Liver (tissue), 8 donors: ENCODE measurements at regions not wholly inside any gene's neighbourhood (a gene's known extent, or its start where the extent isn't known, plus 50 kb on each side); places are given as distances from the start of the nearest gene placed in this dataset.

Experiments
- DNase-seq: peaks from one replicate; pipeline ENCODE4 v3.0.0-alpha.2; 2017; ENCODE audit warnings: low spot score
- H3K27ac ChIP-seq, 2 donors: one replicate each; pipeline ENCODE4 v1.7.0; 2013; ENCODE audit warnings: inconsistent platforms in 2 of 2, low read length in 2 of 2, control low read depth in 1 of 2, low read depth in 1 of 2, mild to moderate bottlenecking in 1 of 2
- H3K27me3 ChIP-seq, 4 donors: one replicate each; pipeline versions ENCODE4 v1.6.1 to v1.7.0; 2013; ENCODE audit warnings: low read length in 3 of 4, inconsistent platforms in 1 of 4, mild to moderate bottlenecking in 1 of 4, moderate library complexity in 1 of 4; ENCODE audit not compliant: control insufficient read depth in 4 of 4, insufficient read depth in 4 of 4
- H3K36me3 ChIP-seq, 4 donors: one replicate each; pipeline versions ENCODE4 v1.6.1 to v1.7.0; 2013; ENCODE audit warnings: low read length in 3 of 4, mild to moderate bottlenecking in 3 of 4, low read depth in 1 of 4, moderate library complexity in 1 of 4; ENCODE audit not compliant: control insufficient read depth in 4 of 4, insufficient read depth in 3 of 4
- H3K4me1 ChIP-seq, 4 donors: one replicate each; pipeline versions ENCODE4 v1.6.1 to v1.7.0; 2013; ENCODE audit warnings: low read length in 3 of 4, mild to moderate bottlenecking in 3 of 4, moderate library complexity in 1 of 4; ENCODE audit not compliant: control insufficient read depth in 4 of 4, insufficient read depth in 4 of 4
- H3K4me3 ChIP-seq, 3 donors: one replicate each; pipeline versions ENCODE4 v1.6.1 to v1.7.0; 2013; ENCODE audit warnings: low read length in 3 of 3, control low read depth in 1 of 3, low read depth in 1 of 3, mild to moderate bottlenecking in 1 of 3
- H3K9ac ChIP-seq, 2 donors: one replicate each; pipeline ENCODE4 v1.7.0; 2013; ENCODE audit warnings: low read length in 2 of 2, mild to moderate bottlenecking in 2 of 2, moderate library complexity in 2 of 2, control low read depth in 1 of 2, low read depth in 1 of 2
- H3K9me3 ChIP-seq, 4 donors: one replicate each; pipeline versions ENCODE4 v1.6.1 to v1.7.0; 2013; ENCODE audit warnings: low read length in 3 of 4; ENCODE audit not compliant: control insufficient read depth in 4 of 4
- EGR1 ChIP-seq, 2 donors: IDR thresholded peaks; 2 replicates each; pipeline ENCODE4 v1.6.1; 2016 to 2018; ENCODE audit warnings: antibody characterized with exemption in 2 of 2, low read depth in 2 of 2
- FOXA1 ChIP-seq: IDR thresholded peaks from 2 replicates; pipeline ENCODE4 v1.6.1; 2016; ENCODE audit warnings: antibody characterized with exemption
- FOXA2 ChIP-seq: IDR thresholded peaks from 2 replicates; pipeline ENCODE4 v1.6.1; 2016; ENCODE audit warnings: antibody characterized with exemption
- GABPA ChIP-seq, 2 donors: IDR thresholded peaks in 1 of 2; conservative IDR thresholded peaks in 1 of 2; 2 replicates each; pipeline ENCODE4 v1.6.1; 2016; ENCODE audit warnings: antibody characterized with exemption in 2 of 2, mild to moderate bottlenecking in 1 of 2, moderate library complexity in 1 of 2
- HNF4A ChIP-seq, 2 donors: conservative IDR thresholded peaks; 2 replicates each; pipeline ENCODE4 v1.6.1; 2016; ENCODE audit warnings: antibody characterized with exemption in 2 of 2, mild to moderate bottlenecking in 2 of 2
- HNF4G ChIP-seq: IDR thresholded peaks from 2 replicates; pipeline ENCODE4 v1.6.1; 2016; ENCODE audit warnings: antibody characterized with exemption
- JUND ChIP-seq, 2 donors: IDR thresholded peaks; 2 replicates each; pipeline ENCODE4 v1.6.1; 2016; ENCODE audit warnings: antibody characterized with exemption in 2 of 2
- MAX ChIP-seq: IDR thresholded peaks from 2 replicates; pipeline ENCODE4 v1.6.1; 2016; ENCODE audit warnings: antibody characterized with exemption
- NR2F2 ChIP-seq: IDR thresholded peaks from 2 replicates; pipeline ENCODE4 v1.6.1; 2016; ENCODE audit warnings: antibody characterized with exemption
- RAD21 ChIP-seq, 2 donors: IDR thresholded peaks; 2 replicates each; pipeline ENCODE4 v1.6.1; 2016; ENCODE audit warnings: antibody characterized with exemption in 2 of 2, mild to moderate bottlenecking in 2 of 2
- REST ChIP-seq: IDR thresholded peaks from 2 replicates; pipeline ENCODE4 v1.6.1; 2016; ENCODE audit warnings: antibody characterized with exemption, mild to moderate bottlenecking
- RXRA ChIP-seq, 2 donors: IDR thresholded peaks; 2 replicates each; pipeline ENCODE4 v1.6.1; 2017 to 2018; ENCODE audit warnings: antibody characterized with exemption in 2 of 2, mild to moderate bottlenecking in 1 of 2
- SP1 ChIP-seq: IDR thresholded peaks from 2 replicates; pipeline ENCODE4 v1.6.1; 2018; ENCODE audit warnings: antibody characterized with exemption, mild to moderate bottlenecking
- TAF1 ChIP-seq: conservative IDR thresholded peaks from 2 replicates; pipeline ENCODE4 v1.6.1; 2016; ENCODE audit warnings: antibody characterized with exemption, mild to moderate bottlenecking
- WGBS: extraction: QIAGEN DNeasy Blood & Tissue Kit; methylation state at CpG from one replicate; pipeline ENCODE4 v1.1.7; 2013; 5-methylcytosine and 5-hydroxymethylcytosine counted together
- TF ChIP-seq, protein P1 (sequence below): fragments of 150-350 bp; IDR thresholded peaks from 2 replicates; pipeline ENCODE4 v1.5.1; 2017; ENCODE audit warnings: improper control_type of control experiment, low read depth, low read length; ENCODE audit not compliant: missing input control
- TF ChIP-seq, protein P2 (sequence below): IDR thresholded peaks from 2 replicates; pipeline ENCODE4 v1.6.1; 2016; ENCODE audit warnings: antibody characterized with exemption
- TF ChIP-seq, protein P3 (sequence below): IDR thresholded peaks from 2 replicates; pipeline ENCODE4 v1.6.1; 2016; ENCODE audit warnings: antibody characterized with exemption
- donor health status: healthy.
- donor health status: healthy.
- donor health status: healthy.
- donor health status: healthy.
- donor health status: healthy.

DNA sequence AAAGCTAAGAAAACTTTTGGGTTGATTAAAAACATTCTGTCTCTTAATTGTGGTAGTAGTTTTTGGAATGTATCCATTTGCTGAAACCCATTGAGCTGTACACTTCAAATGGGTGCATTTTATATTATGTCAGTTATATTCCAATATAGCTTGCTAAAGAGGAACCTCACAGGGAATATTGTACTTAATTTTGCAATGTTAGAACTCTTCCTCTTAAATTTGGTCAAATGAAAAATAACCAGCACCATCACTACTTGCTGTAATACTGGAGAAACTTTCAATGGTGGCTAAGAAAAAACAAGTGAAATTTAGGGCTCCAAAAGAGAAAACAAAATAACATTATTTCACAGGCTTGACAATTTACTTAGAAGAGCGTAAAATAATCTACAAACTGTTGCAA lies 651.5 kb downstream of the MAFB start:
- Histone ChIP-seq H3K9ac (no peak overlapping the region), H3K4me3 (no peak overlapping the region), H3K27me3 (no peaks in the 10 kb centered on the region), H3K27ac (no peak overlapping the region), H3K4me1 (no peaks in the 10 kb centered on the region), H3K9me3 (no peaks in the 10 kb centered on the region), H3K36me3 (peaks cover 0 to 2% (median 0%) of the 10 kb centered on the region in 4 donors)
- 86% methylated on average over 1 of the region's 1 CpG for WGBS
- no peak for DNase-seq
- no peak for TF ChIP-seq FOXA2
- no peak for TF ChIP-seq REST
- TF ChIP-seq NR2F2, result no peak
- TF ChIP-seq, protein P1, sequence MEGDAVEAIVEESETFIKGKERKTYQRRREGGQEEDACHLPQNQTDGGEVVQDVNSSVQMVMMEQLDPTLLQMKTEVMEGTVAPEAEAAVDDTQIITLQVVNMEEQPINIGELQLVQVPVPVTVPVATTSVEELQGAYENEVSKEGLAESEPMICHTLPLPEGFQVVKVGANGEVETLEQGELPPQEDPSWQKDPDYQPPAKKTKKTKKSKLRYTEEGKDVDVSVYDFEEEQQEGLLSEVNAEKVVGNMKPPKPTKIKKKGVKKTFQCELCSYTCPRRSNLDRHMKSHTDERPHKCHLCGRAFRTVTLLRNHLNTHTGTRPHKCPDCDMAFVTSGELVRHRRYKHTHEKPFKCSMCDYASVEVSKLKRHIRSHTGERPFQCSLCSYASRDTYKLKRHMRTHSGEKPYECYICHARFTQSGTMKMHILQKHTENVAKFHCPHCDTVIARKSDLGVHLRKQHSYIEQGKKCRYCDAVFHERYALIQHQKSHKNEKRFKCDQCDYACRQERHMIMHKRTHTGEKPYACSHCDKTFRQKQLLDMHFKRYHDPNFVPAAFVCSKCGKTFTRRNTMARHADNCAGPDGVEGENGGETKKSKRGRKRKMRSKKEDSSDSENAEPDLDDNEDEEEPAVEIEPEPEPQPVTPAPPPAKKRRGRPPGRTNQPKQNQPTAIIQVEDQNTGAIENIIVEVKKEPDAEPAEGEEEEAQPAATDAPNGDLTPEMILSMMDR, result no peak
- TF ChIP-seq, protein P2, sequence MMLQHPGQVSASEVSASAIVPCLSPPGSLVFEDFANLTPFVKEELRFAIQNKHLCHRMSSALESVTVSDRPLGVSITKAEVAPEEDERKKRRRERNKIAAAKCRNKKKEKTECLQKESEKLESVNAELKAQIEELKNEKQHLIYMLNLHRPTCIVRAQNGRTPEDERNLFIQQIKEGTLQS, result no peak
- TF ChIP-seq TAF1, result no peak
- TF ChIP-seq FOXA1, result no peak
- TF ChIP-seq EGR1 (IDR thresholded peaks at IDR 0.05; ENCODE audit: low read depth in 2 of 2), result no peak
- TF ChIP-seq HNF4G, result no peak
- TF ChIP-seq RAD21 (IDR thresholded peaks at IDR 0.05), result no peak
- TF ChIP-seq HNF4A (conservative IDR thresholded peaks at IDR 0.05), result no peak
- no peak for TF ChIP-seq JUND (IDR thresholded peaks at IDR 0.05)
- TF ChIP-seq RXRA (IDR thresholded peaks at IDR 0.05), result no peak

GRCh38 chr20:40029589-40029988 lies 659.4 kb downstream of the MAFB start:
- no peak overlapping the region for H3K4me3 ChIP-seq
- TF ChIP-seq HNF4A (conservative IDR thresholded peaks at IDR 0.05) (no peak), SP1 (no peak), NR2F2 (no peak), JUND (IDR thresholded peaks at IDR 0.05) (no peak), MAX (no peak), RAD21 (IDR thresholded peaks at IDR 0.05) (no peak), FOXA2 (no peak), HNF4G (no peak), GABPA (IDR thresholded peaks at IDR 0.05 in 1 of 2, conservative IDR thresholded peaks at IDR 0.05 in 1 of 2) (no peak), TAF1 (no peak), EGR1 (IDR thresholded peaks at IDR 0.05; ENCODE audit: low read depth in 2 of 2) (no peak), REST (no peak), FOXA1 (no peak)
- TF ChIP-seq, protein P3, sequence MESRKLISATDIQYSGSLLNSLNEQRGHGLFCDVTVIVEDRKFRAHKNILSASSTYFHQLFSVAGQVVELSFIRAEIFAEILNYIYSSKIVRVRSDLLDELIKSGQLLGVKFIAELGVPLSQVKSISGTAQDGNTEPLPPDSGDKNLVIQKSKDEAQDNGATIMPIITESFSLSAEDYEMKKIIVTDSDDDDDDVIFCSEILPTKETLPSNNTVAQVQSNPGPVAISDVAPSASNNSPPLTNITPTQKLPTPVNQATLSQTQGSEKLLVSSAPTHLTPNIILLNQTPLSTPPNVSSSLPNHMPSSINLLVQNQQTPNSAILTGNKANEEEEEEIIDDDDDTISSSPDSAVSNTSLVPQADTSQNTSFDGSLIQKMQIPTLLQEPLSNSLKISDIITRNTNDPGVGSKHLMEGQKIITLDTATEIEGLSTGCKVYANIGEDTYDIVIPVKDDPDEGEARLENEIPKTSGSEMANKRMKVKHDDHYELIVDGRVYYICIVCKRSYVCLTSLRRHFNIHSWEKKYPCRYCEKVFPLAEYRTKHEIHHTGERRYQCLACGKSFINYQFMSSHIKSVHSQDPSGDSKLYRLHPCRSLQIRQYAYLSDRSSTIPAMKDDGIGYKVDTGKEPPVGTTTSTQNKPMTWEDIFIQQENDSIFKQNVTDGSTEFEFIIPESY, result no peak
- TF ChIP-seq, protein P1, result no peak
- TF ChIP-seq, protein P2, result no peak

More at GRCh38 chr20:40029589-40029988, 659.4 kb downstream of the MAFB start:
- DNase-seq, result no peak
- Histone ChIP-seq H3K36me3 (no peaks in the 10 kb centered on the region), H3K9me3 (no peaks in the 10 kb centered on the region), H3K27ac (no peak overlapping the region), H3K27me3 (no peaks in the 10 kb centered on the region), H3K4me1 (no peaks in the 10 kb centered on the region), H3K9ac (no peak overlapping the region)
- 94% methylated on average over 2 of the region's 2 CpGs for WGBS
